Astrocyte (in vitro differentiated cells and primary cell): ENCODE measurements at regions not wholly inside any gene's neighbourhood (a gene's known extent, or its start where the extent isn't known, plus 50 kb on each side); places are given as distances from the start of the nearest gene placed in this dataset.
A peak's percentile ranks its signal among the peaks of the same experiment; 100 is the strongest.
"Not testable (repeated sequence)": the region's sequence is repeated elsewhere in the genome, so short reads cannot be mapped to it uniquely, and the experiment has no call there.

Experiments used
- DNase-seq: peaks from one replicate; pipeline ENCODE4 v3.0.0-alpha.2; 2010; ENCODE audit warnings: low read depth
- FAIRE-seq: peaks from 2 replicates; lab custom pipeline; 2011; peaks lifted over from hg19 to GRCh38; lab: Jason Lieb, UNC
- H2AFZ ChIP-seq: 2 replicates; pipeline ENCODE4 v1.6.0; 2012; ENCODE audit warnings: low read depth, low read length, inconsistent platforms
- H3K27ac ChIP-seq: 2 replicates; pipeline ENCODE4 v1.5.1; 2011; ENCODE audit warnings: low read depth, low read length, inconsistent platforms
- H3K27me3 ChIP-seq: 2 replicates; pipeline ENCODE4 v1.6.0; 2011; ENCODE audit warnings: low read length, inconsistent platforms; ENCODE audit not compliant: insufficient read depth
- H3K36me3 ChIP-seq: 2 replicates; pipeline ENCODE4 v1.5.1; 2011; ENCODE audit warnings: low read length, inconsistent platforms; ENCODE audit not compliant: insufficient read depth
- H3K4me1 ChIP-seq: 2 replicates; pipeline ENCODE4 v1.5.1; 2011; ENCODE audit warnings: low read length, inconsistent platforms; ENCODE audit not compliant: insufficient read depth
- H3K4me2 ChIP-seq: 2 replicates; pipeline ENCODE4 v1.6.0; 2012; ENCODE audit warnings: low read length, inconsistent platforms
- H3K4me3 ChIP-seq: 2 replicates; pipeline ENCODE4 v1.5.1; 2011; ENCODE audit warnings: low read depth, mild to moderate bottlenecking, low read length, inconsistent platforms; ENCODE audit not compliant: insufficient read depth
- H3K79me2 ChIP-seq: 2 replicates; pipeline ENCODE4 v1.6.0; 2012; ENCODE audit warnings: mild to moderate bottlenecking, low read length, inconsistent platforms; ENCODE audit not compliant: insufficient read depth
- H3K9ac ChIP-seq: 2 replicates; pipeline ENCODE4 v1.6.0; 2012; ENCODE audit warnings: mild to moderate bottlenecking, low read length, inconsistent platforms
- H3K9me3 ChIP-seq: 2 replicates; pipeline ENCODE4 v1.5.1; 2012; ENCODE audit warnings: low read depth, mild to moderate bottlenecking, low read length, inconsistent platforms; ENCODE audit not compliant: insufficient read depth
- H4K20me1 ChIP-seq: 2 replicates; pipeline ENCODE4 v1.6.0; 2012; ENCODE audit warnings: low read length, inconsistent platforms; ENCODE audit not compliant: insufficient read depth
- H3K27ac Mint-ChIP-seq: one replicate; pipeline ENCODE4 v1.8.0; 2021; ENCODE audit warnings: mild to moderate bottlenecking, mixed read lengths; ENCODE audit not compliant: unreplicated experiment
- H3K27me3 Mint-ChIP-seq: one replicate; pipeline ENCODE4 v1.8.0; 2021; ENCODE audit warnings: low read depth, mixed read lengths; ENCODE audit not compliant: unreplicated experiment
- H3K36me3 Mint-ChIP-seq: one replicate; pipeline ENCODE4 v1.8.0; 2021; ENCODE audit warnings: low read depth, mixed read lengths; ENCODE audit not compliant: unreplicated experiment
- H3K4me1 Mint-ChIP-seq: one replicate; pipeline ENCODE4 v1.8.0; 2021; ENCODE audit warnings: low read depth, mixed read lengths; ENCODE audit not compliant: unreplicated experiment
- H3K4me3 Mint-ChIP-seq: one replicate; pipeline ENCODE4 v1.8.0; 2021; ENCODE audit warnings: mild to moderate bottlenecking, moderate library complexity, mixed read lengths; ENCODE audit not compliant: unreplicated experiment
- H3K9me3 Mint-ChIP-seq: one replicate; pipeline ENCODE4 v1.8.0; 2021; ENCODE audit warnings: mild to moderate bottlenecking, mixed read lengths; ENCODE audit not compliant: unreplicated experiment
- EZH2 ChIP-seq: IDR thresholded peaks from 2 replicates; pipeline ENCODE4 v1.6.1; 2012; ENCODE audit warnings: mild to moderate bottlenecking, low read length, inconsistent platforms; ENCODE audit not compliant: insufficient read depth
- TF ChIP-seq, protein P1 (sequence below): IDR thresholded peaks from 2 replicates; pipeline ENCODE4 v1.5.1; 2011; ENCODE audit warnings: low read depth, mild to moderate bottlenecking, inconsistent platforms, low read length, moderate library complexity; ENCODE audit not compliant: insufficient read depth

GRCh38 chr2:228916416-228917090 is 354.5 kb downstream of the PID1 start:
- Mint-ChIP-seq H3K9me3 (peaks cover 4% of the 10 kb centered on the region), H3K4me1 (peaks cover 5% of the 10 kb centered on the region), H3K27me3 (no peaks in the 10 kb centered on the region), H3K36me3 (no peaks in the 10 kb centered on the region), H3K27ac (peak overlapping the region; percentile 4), H3K4me3 (no peak overlapping the region)
- H3K36me3 ChIP-seq, result no peaks in the 10 kb centered on the region
- no peaks in the 10 kb centered on the region for H3K9me3 ChIP-seq
- DNase-seq, result no peak
- no peaks in the 10 kb centered on the region for H3K27me3 ChIP-seq
- H3K9ac ChIP-seq, result no peak overlapping the region
- no peak overlapping the region for H3K4me2 ChIP-seq
- no peak overlapping the region for H3K27ac ChIP-seq
- H3K4me1 ChIP-seq, result no peaks in the 10 kb centered on the region
- no peak overlapping the region for H3K4me3 ChIP-seq
- FAIRE-seq, result no peak
- H3K79me2 ChIP-seq, result no peaks in the 10 kb centered on the region
- H4K20me1 ChIP-seq, result no peaks in the 10 kb centered on the region
- H2AFZ ChIP-seq, result no peak overlapping the region
- TF ChIP-seq, protein P1, sequence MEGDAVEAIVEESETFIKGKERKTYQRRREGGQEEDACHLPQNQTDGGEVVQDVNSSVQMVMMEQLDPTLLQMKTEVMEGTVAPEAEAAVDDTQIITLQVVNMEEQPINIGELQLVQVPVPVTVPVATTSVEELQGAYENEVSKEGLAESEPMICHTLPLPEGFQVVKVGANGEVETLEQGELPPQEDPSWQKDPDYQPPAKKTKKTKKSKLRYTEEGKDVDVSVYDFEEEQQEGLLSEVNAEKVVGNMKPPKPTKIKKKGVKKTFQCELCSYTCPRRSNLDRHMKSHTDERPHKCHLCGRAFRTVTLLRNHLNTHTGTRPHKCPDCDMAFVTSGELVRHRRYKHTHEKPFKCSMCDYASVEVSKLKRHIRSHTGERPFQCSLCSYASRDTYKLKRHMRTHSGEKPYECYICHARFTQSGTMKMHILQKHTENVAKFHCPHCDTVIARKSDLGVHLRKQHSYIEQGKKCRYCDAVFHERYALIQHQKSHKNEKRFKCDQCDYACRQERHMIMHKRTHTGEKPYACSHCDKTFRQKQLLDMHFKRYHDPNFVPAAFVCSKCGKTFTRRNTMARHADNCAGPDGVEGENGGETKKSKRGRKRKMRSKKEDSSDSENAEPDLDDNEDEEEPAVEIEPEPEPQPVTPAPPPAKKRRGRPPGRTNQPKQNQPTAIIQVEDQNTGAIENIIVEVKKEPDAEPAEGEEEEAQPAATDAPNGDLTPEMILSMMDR, result no peak
- no peak for TF ChIP-seq EZH2

DNA sequence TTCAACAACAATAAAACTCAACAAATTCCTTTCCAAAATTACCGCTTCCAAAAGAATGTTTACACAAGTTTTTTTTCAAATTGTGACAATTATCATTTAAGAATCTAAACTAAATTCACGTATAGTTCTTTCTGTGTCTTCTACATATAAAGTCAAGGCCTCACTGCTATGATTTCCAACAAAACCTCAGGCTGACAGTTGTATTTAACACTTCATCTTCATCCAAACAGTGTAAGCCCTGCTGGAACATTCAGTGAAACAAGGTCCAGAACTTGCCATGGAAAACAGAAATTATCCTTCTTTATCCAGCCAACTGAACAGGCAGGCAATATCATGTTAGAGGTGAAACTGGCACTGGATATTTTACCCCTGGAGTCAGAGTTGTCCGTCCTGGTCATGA is 357.9 kb downstream of the PID1 start:
- H2AFZ ChIP-seq, result no peak overlapping the region
- H3K9ac ChIP-seq, result no peak overlapping the region
- no peaks in the 10 kb centered on the region for H3K79me2 ChIP-seq
- Mint-ChIP-seq H3K27ac (no peak overlapping the region), H3K4me1 (peaks cover 5% of the 10 kb centered on the region), H3K9me3 (no peaks in the 10 kb centered on the region), H3K27me3 (no peaks in the 10 kb centered on the region), H3K36me3 (no peaks in the 10 kb centered on the region), H3K4me3 (no peak overlapping the region)
- no peak for DNase-seq
- H3K4me3 ChIP-seq, result no peak overlapping the region
- TF ChIP-seq, protein P1, result no peak
- TF ChIP-seq EZH2, result no peak
- no peak overlapping the region for H3K4me2 ChIP-seq
- H3K27me3 ChIP-seq, result no peaks in the 10 kb centered on the region
- no peaks in the 10 kb centered on the region for H3K4me1 ChIP-seq
- no peak for FAIRE-seq
- no peaks in the 10 kb centered on the region for H3K9me3 ChIP-seq
- no peaks in the 10 kb centered on the region for H4K20me1 ChIP-seq
- H3K27ac ChIP-seq, result no peak overlapping the region
- no peaks in the 10 kb centered on the region for H3K36me3 ChIP-seq

DNA sequence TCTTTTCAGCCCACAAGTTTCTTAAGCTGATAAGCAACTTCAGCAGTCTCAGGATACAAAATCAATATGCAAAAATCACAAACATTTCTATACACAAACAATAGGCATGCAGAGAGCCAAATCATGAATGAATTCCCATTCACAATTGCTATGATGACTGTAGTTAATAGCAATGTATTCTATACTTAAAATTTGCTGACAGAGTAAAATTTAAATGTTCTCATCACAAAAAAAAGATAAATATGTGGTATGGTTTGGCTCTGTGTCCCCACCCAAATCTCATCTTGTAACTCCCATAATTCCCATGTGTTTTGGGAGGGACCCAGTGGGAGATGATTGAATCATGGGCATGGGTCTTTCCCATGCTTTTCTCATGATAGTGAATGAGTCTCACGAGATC is 360.2 kb downstream of the PID1 start:
- not testable (repeated sequence) for H3K36me3 ChIP-seq, H3K27me3 Mint-ChIP-seq, H3K9me3 ChIP-seq, H2AFZ ChIP-seq, H3K36me3 Mint-ChIP-seq, FAIRE-seq, DNase-seq, H3K4me1 Mint-ChIP-seq, H3K4me1 ChIP-seq, H3K4me2 ChIP-seq, H3K9me3 Mint-ChIP-seq, H3K27ac Mint-ChIP-seq, H3K9ac ChIP-seq, H3K27ac ChIP-seq, H3K4me3 ChIP-seq, H3K4me3 Mint-ChIP-seq, H3K27me3 ChIP-seq, H3K79me2 ChIP-seq, H4K20me1 ChIP-seq
